ENCODE measurements at regions not wholly inside any gene's neighbourhood (a gene's known extent, or its start where the extent isn't known, plus 50 kb on each side); places are given as distances from the start of the nearest gene placed in this dataset.

GRCh38 chrX:39714471-39714870, 383.3 kb downstream of the BCOR start:
- ChIA-PET POLR2A (no interaction called here), CTCF (no interaction called here)
- H3K36me3 ChIP-seq (ENCODE audit: control insufficient read depth, insufficient read depth, low read length) = no peaks in the 10 kb centered on the region
- TF ChIP-seq CTCF (IDR thresholded peaks at IDR 0.05; ENCODE audit: insufficient read depth, low read depth, low read length) = no peak
- DNase-seq (ENCODE audit: low read depth) = no peak
- H3K27me3 ChIP-seq (ENCODE audit: control insufficient read depth, insufficient read depth, low read length) = no peaks in the 10 kb centered on the region
- H3K4me3 ChIP-seq (ENCODE audit: low read depth, low read length) = no peak overlapping the region

GRCh38 chrX:39716401-39716800, 381.4 kb downstream of the BCOR start:
- DNase-seq (ENCODE audit: low read depth) = no peak
- Histone ChIP-seq H3K36me3 (ENCODE audit: control insufficient read depth, insufficient read depth, low read length) (no peaks in the 10 kb centered on the region), H3K27me3 (ENCODE audit: control insufficient read depth, insufficient read depth, low read length) (no peaks in the 10 kb centered on the region), H3K4me3 (ENCODE audit: low read depth, low read length) (no peak overlapping the region)
- POLR2A ChIA-PET = no interaction called here
- CTCF ChIA-PET = no interaction called here
- no peak for TF ChIP-seq CTCF (IDR thresholded peaks at IDR 0.05; ENCODE audit: insufficient read depth, low read depth, low read length)

- no peaks in the 10 kb centered on the region for H3K36me3 ChIP-seq (ENCODE audit: control insufficient read depth, insufficient read depth, low read length)
- no peak for DNase-seq (ENCODE audit: low read depth)
- no peaks in the 10 kb centered on the region for H3K27me3 ChIP-seq (ENCODE audit: control insufficient read depth, insufficient read depth, low read length)
- no peak overlapping the region for H3K4me3 ChIP-seq (ENCODE audit: low read depth, low read length)
- no peak for TF ChIP-seq CTCF (IDR thresholded peaks at IDR 0.05; ENCODE audit: insufficient read depth, low read depth, low read length)
- ChIA-PET CTCF (no interaction called here), POLR2A (no interaction called here)
Observed at GRCh38 chrX:39716802-39717540, 380.8 kb downstream of the BCOR start.

GRCh38 chrX:39718981-39719380, 378.8 kb downstream of the BCOR start:
- no peak for TF ChIP-seq CTCF (IDR thresholded peaks at IDR 0.05; ENCODE audit: insufficient read depth, low read depth, low read length)
- H3K4me3 ChIP-seq (ENCODE audit: low read depth, low read length) = no peak overlapping the region
- DNase-seq (ENCODE audit: low read depth) = no peak
- ChIA-PET POLR2A (no interaction called here), CTCF (no interaction called here)
- no peaks in the 10 kb centered on the region for H3K36me3 ChIP-seq (ENCODE audit: control insufficient read depth, insufficient read depth, low read length)
- no peaks in the 10 kb centered on the region for H3K27me3 ChIP-seq (ENCODE audit: control insufficient read depth, insufficient read depth, low read length)

- ChIA-PET CTCF (no interaction called here), POLR2A (no interaction called here)
- no peak overlapping the region for H3K4me3 ChIP-seq (ENCODE audit: low read depth, low read length)
- no peaks in the 10 kb centered on the region for H3K36me3 ChIP-seq (ENCODE audit: control insufficient read depth, insufficient read depth, low read length)
- no peak for DNase-seq (ENCODE audit: low read depth)
- H3K27me3 ChIP-seq (ENCODE audit: control insufficient read depth, insufficient read depth, low read length) = no peaks in the 10 kb centered on the region
- TF ChIP-seq CTCF (IDR thresholded peaks at IDR 0.05; ENCODE audit: insufficient read depth, low read depth, low read length) = no peak
Observed at GRCh38 chrX:39720945-39721344, 376.8 kb downstream of the BCOR start.

Data from BJ (cell line).